ENCODE measurements at regions not wholly inside any gene's neighbourhood (a gene's known extent, or its start where the extent isn't known, plus 50 kb on each side); places are given as distances from the start of the nearest gene placed in this dataset.
A peak's percentile ranks its signal among the peaks of the same experiment; 100 is the strongest.

- Histone ChIP-seq H3K27ac (no peak overlapping the region), H3K27me3 (peaks cover 0 to 5% (median 0%) of the 10 kb centered on the region in 9 donors), H3K4me1 (no peaks in the 10 kb centered on the region), H3K4me3 (no peak overlapping the region), H3K36me3 (no peaks in the 10 kb centered on the region), H3K9me3 (peaks cover 0 to 11% (median 0%) of the 10 kb centered on the region in 12 donors)
- ATAC-seq (no peak), DNase-seq (no peak)
- no peak for TF ChIP-seq POLR2A (IDR thresholded peaks at IDR 0.05)
- no peak for TF ChIP-seq CTCF (IDR thresholded peaks at IDR 0.05)
- intact Hi-C loops (cut with DNase I) = no loop called here
- WGBS, 4 donors = 75 to 86% (median 80%) methylated on average over 1 of the region's 1 CpG
Observed at GRCh38 chr4:180041576-180041975, 2201.6 kb upstream of the TENM3 start.

GRCh38 chr4:180052629-180053028, 2190.6 kb upstream of the TENM3 start:
- no peak for ATAC-seq
- Histone ChIP-seq H3K36me3 (no peaks in the 10 kb centered on the region), H3K27ac (no peak overlapping the region), H3K4me1 (peaks cover 0 to 2% (median 0%) of the 10 kb centered on the region in 12 donors), H3K4me3 (no peak overlapping the region), H3K9me3 (no peaks in the 10 kb centered on the region), H3K27me3 (peaks cover 0 to 16% (median 0%) of the 10 kb centered on the region in 9 donors)
- 60 to 67% (median 62%) methylated on average over 7 of the region's 7 CpGs for WGBS, 4 donors
- DNase-seq = no peak
- intact Hi-C loops (cut with DNase I) = no loop called here
- no peak for TF ChIP-seq POLR2A (IDR thresholded peaks at IDR 0.05)
- TF ChIP-seq CTCF (IDR thresholded peaks at IDR 0.05) = no peak

DNA sequence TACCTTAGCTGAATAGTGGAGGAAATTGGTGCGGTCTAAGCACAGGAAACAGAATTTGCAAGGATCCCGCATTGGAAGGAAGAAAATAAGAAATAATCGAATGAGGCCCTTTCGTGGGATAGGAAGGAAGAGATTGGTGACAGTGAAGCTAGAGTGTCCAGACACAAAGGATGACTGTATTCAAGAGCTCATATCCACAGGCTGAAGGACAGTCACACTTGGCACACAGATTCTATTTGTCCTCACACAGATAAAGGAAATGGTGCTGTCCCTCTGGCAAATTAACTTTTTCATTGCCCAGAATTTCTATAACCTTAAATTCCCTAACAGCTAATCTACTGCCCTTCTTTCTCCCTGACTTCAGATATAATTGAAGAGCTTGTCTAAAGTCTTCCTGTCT, 2188.9 kb upstream of the TENM3 start:
- TF ChIP-seq POLR2A (IDR thresholded peaks at IDR 0.05) (no peak), CTCF (IDR thresholded peaks at IDR 0.05) (no peak)
- H3K4me3 ChIP-seq = no peak overlapping the region
- no peaks in the 10 kb centered on the region for H3K36me3 ChIP-seq
- H3K9me3 ChIP-seq = no peaks in the 10 kb centered on the region
- DNase-seq = no peak
- 43 to 73% (median 66%) methylated on average over 4 of the region's 4 CpGs for WGBS, 4 donors
- ATAC-seq = no peak
- intact Hi-C loops (cut with DNase I) = no loop called here
- no peak overlapping the region for H3K27ac ChIP-seq
- peaks cover 3 to 28% (median 9%) of the 10 kb centered on the region in 9 donors for H3K27me3 ChIP-seq
- H3K4me1 ChIP-seq = peaks cover 0 to 19% (median 4%) of the 10 kb centered on the region in 12 donors

DNA sequence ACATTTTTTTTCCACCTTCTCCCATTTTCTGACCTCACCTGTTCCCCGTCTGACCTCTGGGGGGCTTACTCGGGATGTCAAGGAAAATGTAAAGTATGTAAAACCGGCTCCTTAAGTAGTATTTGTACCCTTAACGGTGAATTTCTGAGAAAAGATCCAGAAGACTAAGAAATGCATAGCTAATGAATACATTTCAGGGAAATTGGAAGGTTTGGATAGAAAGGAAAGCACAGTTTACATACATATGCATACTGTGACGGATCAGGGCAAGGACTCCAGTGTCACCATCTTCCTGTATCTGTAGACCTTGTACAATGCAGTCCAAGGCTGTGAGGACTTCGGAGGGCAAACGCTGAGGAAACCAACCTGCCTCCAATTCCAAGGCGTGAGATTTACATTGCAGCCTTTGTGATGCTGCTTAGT, 2185.9 kb upstream of the TENM3 start:
- Histone ChIP-seq H3K9me3 (no peaks in the 10 kb centered on the region), H3K4me3 (peak overlapping the region in 2 of 12 donors; percentile 25 to 47), H3K27me3 (peaks cover 4 to 59% (median 24%) of the 10 kb centered on the region in 9 donors), H3K4me1 (peaks cover 0 to 25% (median 8%) of the 10 kb centered on the region in 12 donors), H3K27ac (no peak overlapping the region), H3K36me3 (no peaks in the 10 kb centered on the region)
- WGBS, 4 donors = 5 to 13% (median 8%) methylated on average over 8 of the region's 8 CpGs
- TF ChIP-seq POLR2A (IDR thresholded peaks at IDR 0.05) = no peak
- TF ChIP-seq CTCF (IDR thresholded peaks at IDR 0.05) = no peak
- intact Hi-C loops (cut with DNase I) = no loop called here
- DNase-seq = no peak
- no peak for ATAC-seq

All from heart left ventricle (tissue), 16 donors.